ENCODE measurements at regions not wholly inside any gene's neighbourhood (a gene's known extent, or its start where the extent isn't known, plus 50 kb on each side); places are given as distances from the start of the nearest gene placed in this dataset.

GRCh38 chr6:122202576-122203137 is 196.8 kb upstream of the HSF2 start:
- no peaks in the 10 kb centered on the region for H3K79me2 ChIP-seq (ENCODE audit: control insufficient read depth, insufficient read depth, low read length)
- ChIA-PET POLR2A (no interaction called here), RAD21 (ENCODE audit: unreplicated experiment) (no interaction called here), CTCF (interaction anchor here (0.8 kb wide), 1 partner anchor 844 kb away, joined by 3 read pairs; no protein-coding TSS in a partner anchor), SMC1A (ENCODE audit: uncharacterized antibody, unreplicated experiment) (no interaction called here)
- DNase-seq (ENCODE audit: low read depth, low spot score): no peak
- ATAC-seq: no peak
- WGBS (ENCODE audit: insufficient coverage, insufficient replicate concordance, low lambda C conversion rate, missing lambda C conversion rate): 38% methylated on average over 8 of the region's 8 CpGs
- no peaks in the 10 kb centered on the region for H3K4me1 ChIP-seq (ENCODE audit: control insufficient read depth, insufficient read depth, low read length)
- no peak for TF ChIP-seq ZNF384 (IDR thresholded peaks at IDR 0.05; ENCODE audit: borderline replicate concordance, low read depth, low read length)
- intact Hi-C loops (cut with micrococcal nuclease; ENCODE audit: unreplicated experiment): no loop called here
- no peaks in the 10 kb centered on the region for H3K27me3 ChIP-seq (replicated peaks in 1 of 2; ENCODE audit: control insufficient read depth in 2 of 2, insufficient read depth in 2 of 2, low read length in 1 of 2)
- no peak for FAIRE-seq
- no peaks in the 10 kb centered on the region for H3K9me3 ChIP-seq (replicated peaks; ENCODE audit: control insufficient read depth, insufficient read depth, low read length)
- no TSS peak for BruUV-seq (replicated peaks)
- H4K20me1 ChIP-seq (ENCODE audit: control insufficient read depth, insufficient read depth): no peaks in the 10 kb centered on the region
- no peak overlapping the region for H3K27ac ChIP-seq (ENCODE audit: control insufficient read depth, insufficient read depth)
- H3K36me3 ChIP-seq (ENCODE audit: control insufficient read depth in 2 of 2, insufficient read depth in 2 of 2, low read length in 1 of 2): no peaks in the 10 kb centered on the region
- in situ Hi-C loops (cut with MboI): no loop called here
- H3K4me2 ChIP-seq (ENCODE audit: control insufficient read depth, insufficient read depth): no peak overlapping the region
- no peak overlapping the region for H3K4me3 ChIP-seq
- no peak overlapping the region for H3K9ac ChIP-seq (ENCODE audit: control insufficient read depth, insufficient read depth, low read length)
- H2AFZ ChIP-seq (ENCODE audit: control insufficient read depth, low read depth, low read length): no peak overlapping the region

- in situ Hi-C loops (cut with MboI): no loop called here
- H3K4me1 ChIP-seq (ENCODE audit: control insufficient read depth, insufficient read depth, low read length): no peaks in the 10 kb centered on the region
- FAIRE-seq (no peak), DNase-seq (ENCODE audit: low read depth, low spot score) (no peak), ATAC-seq (no peak)
- ChIA-PET SMC1A (ENCODE audit: uncharacterized antibody, unreplicated experiment) (no interaction called here), RAD21 (ENCODE audit: unreplicated experiment) (no interaction called here), POLR2A (no interaction called here), CTCF (interaction anchor here (1.1 kb wide), 1 partner anchor 27 kb away, joined by 3 read pairs; no protein-coding TSS in a partner anchor)
- no peaks in the 10 kb centered on the region for H4K20me1 ChIP-seq (ENCODE audit: control insufficient read depth, insufficient read depth)
- TF ChIP-seq NKRF (conservative IDR thresholded peaks at IDR 0.05) (no peak), EGR1 (IDR thresholded peaks at IDR 0.05; ENCODE audit: borderline replicate concordance in 1 of 2, low read depth in 2 of 2, low read length in 2 of 2) (no peak), FOS (IDR thresholded peaks at IDR 0.05; ENCODE audit: borderline replicate concordance, extremely low read depth, insufficient read length) (no peak), POLR2A (IDR thresholded peaks at IDR 0.05; ENCODE audit: low read depth, low read length) (no peak), CBX5 (IDR thresholded peaks at IDR 0.05; ENCODE audit: low read depth) (no peak), SKIL (IDR thresholded peaks at IDR 0.05; ENCODE audit: low read depth, poor library complexity, severe bottlenecking) (no peak)
- no peak overlapping the region for H3K27ac ChIP-seq (ENCODE audit: control insufficient read depth, insufficient read depth)
- no peak overlapping the region for H3K9ac ChIP-seq (ENCODE audit: control insufficient read depth, insufficient read depth, low read length)
- intact Hi-C loops (cut with micrococcal nuclease; ENCODE audit: unreplicated experiment): no loop called here
- H3K27me3 ChIP-seq (replicated peaks in 1 of 2; ENCODE audit: control insufficient read depth in 2 of 2, insufficient read depth in 2 of 2, low read length in 1 of 2): no peaks in the 10 kb centered on the region
- H3K9me3 ChIP-seq (replicated peaks; ENCODE audit: control insufficient read depth, insufficient read depth, low read length): no peaks in the 10 kb centered on the region
- no peaks in the 10 kb centered on the region for H3K79me2 ChIP-seq (ENCODE audit: control insufficient read depth, insufficient read depth, low read length)
- no peak overlapping the region for H3K4me3 ChIP-seq
- 19% methylated on average over 2 of the region's 2 CpGs for WGBS (ENCODE audit: insufficient coverage, insufficient replicate concordance, low lambda C conversion rate, missing lambda C conversion rate)
- no TSS peak for BruUV-seq (replicated peaks)
- no peak overlapping the region for H2AFZ ChIP-seq (ENCODE audit: control insufficient read depth, low read depth, low read length)
- no peak overlapping the region for H3K4me2 ChIP-seq (ENCODE audit: control insufficient read depth, insufficient read depth)
- H3K36me3 ChIP-seq (ENCODE audit: control insufficient read depth in 2 of 2, insufficient read depth in 2 of 2, low read length in 1 of 2): no peaks in the 10 kb centered on the region
Measured at GRCh38 chr6:122207061-122207460, 192.4 kb upstream of the HSF2 start.

All from GM12878 (cell line).